ENCODE measurements at regions not wholly inside any gene's neighbourhood (a gene's known extent, or its start where the extent isn't known, plus 50 kb on each side); places are given as distances from the start of the nearest gene placed in this dataset.

DNA sequence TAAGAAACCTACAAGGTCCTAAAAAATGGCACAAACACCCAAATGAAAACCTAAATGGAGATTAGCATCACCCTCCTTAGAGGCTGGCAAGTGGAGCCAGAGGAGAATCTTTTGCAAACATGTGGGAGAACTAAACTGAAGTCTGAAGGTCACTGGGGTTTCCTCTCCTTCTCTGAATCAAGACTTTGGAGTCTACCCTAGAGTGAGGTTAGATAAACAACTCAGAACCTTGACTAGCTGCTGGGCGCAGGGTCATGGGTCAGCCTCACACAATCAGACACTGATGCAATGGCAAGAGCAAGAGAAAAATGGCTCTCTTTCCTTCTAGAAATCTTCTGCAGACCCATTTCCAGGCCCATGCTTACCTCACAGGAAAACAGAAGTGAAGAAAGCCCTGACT, 165.8 kb downstream of the KCTD12 start:
- no peak for DNase-seq (ENCODE audit: low spot score)
- intact Hi-C loops (cut with DNase I) = no loop called here

DNA sequence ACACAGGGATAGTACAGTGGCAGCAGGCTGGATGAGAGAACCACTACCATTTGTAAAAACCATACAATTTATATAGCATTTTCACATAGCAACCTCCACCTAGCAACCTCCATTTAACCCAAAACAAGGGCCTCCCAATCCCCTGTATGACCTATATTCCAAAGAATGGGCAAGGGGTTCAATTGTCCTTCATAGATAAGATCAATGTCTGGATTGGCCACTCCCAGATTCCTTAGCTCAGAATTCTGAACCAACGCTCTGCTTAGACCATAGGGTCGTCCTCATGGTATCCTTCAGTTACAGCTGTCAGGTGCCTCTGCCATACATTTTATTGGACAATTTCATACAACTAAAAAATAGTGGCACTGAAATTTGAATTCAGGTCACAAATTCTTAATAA, 166.2 kb downstream of the KCTD12 start:
- no peak for DNase-seq (ENCODE audit: low spot score)
- intact Hi-C loops (cut with DNase I) = no loop called here

GRCh38 chr13:76717092-76717491, 169.1 kb downstream of the KCTD12 start:
- intact Hi-C loops (cut with DNase I) = no loop called here
- DNase-seq (ENCODE audit: low spot score) = no peak

DNA sequence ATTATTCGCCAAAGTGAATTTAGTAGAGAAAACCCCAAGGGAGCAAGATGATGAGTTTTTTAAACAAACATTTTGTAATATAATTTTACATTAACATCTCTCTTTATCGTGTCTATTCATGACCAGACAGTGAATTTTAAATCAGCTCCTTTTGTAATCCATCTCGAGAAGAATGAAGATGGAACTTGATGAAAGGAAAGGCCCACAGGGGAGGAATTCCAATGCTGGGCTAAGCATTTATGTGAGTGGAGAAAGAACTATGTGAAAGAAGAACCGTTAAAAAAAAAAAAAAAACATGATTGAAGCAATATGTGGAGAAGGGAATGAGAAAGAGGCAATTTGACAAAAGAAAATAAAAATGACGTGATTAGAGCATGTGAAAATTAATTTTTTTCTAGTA, 170.6 kb downstream of the KCTD12 start:
- DNase-seq (ENCODE audit: low spot score) = no peak
- intact Hi-C loops (cut with DNase I) = no loop called here

- DNase-seq (ENCODE audit: low spot score) = no peak
- intact Hi-C loops (cut with DNase I) = no loop called here
These were observed 171.1 kb downstream of the KCTD12 start for GRCh38 chr13:76715075-76715474.

DNA sequence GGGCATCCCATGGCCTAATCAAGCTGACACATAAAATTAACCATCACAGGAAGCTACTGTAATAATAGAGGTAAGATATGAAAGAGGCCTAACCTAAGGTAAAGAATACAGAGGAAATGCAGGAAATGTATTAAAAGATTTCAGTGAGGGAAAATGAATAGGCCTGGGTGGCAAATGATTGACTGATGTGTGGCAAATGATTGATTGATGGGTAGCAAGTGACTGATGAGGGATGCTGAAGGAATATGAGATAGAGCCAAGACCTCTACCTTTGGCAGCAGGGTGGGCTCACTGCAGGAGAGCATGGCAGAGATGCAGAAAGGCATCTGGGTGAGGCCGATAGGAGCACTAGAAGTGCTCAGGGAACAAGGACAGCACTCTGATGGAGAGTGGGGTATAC, 172.9 kb downstream of the KCTD12 start:
- intact Hi-C loops (cut with DNase I) = no loop called here
- no peak for DNase-seq (ENCODE audit: low spot score)

DNA sequence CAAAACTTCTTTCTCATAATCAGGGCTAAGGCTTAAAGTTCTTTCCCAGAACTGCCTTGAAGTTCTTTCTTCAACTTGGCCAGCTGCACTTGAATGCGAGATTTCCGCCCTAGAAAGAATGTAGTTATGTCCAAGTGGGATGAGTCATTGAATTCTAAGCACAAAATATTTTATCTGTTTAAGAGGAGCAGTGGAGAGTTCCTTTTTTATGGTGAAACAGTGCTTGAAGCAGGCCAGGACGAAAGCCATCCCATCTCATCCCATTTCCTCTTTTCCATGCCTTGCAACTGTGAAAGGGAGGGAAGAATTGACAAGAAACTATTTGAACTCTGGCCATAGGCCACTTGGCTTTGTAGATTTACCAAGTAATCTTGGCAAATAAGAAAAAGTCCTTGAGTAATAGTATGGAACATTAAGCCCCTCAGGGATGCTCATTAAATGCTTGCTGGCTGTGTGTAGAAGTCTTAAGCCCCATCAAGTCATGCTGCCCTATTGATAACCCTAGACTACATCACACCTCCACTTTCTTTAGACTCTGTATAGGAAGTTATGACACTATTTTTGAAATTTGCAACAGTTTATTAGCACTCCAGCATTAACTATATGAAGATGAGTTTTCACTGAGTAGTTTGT, 174.5 kb downstream of the KCTD12 start:
- intact Hi-C loops (cut with DNase I) = no loop called here

GRCh38 chr13:76709851-76710250, 176.4 kb downstream of the KCTD12 start:
- DNase-seq (ENCODE audit: low spot score) = no peak
- intact Hi-C loops (cut with DNase I) = no loop called here

More for the DNA sequence above, 174.5 kb downstream of the KCTD12 start:
- no peak for DNase-seq (ENCODE audit: low spot score)

DNA sequence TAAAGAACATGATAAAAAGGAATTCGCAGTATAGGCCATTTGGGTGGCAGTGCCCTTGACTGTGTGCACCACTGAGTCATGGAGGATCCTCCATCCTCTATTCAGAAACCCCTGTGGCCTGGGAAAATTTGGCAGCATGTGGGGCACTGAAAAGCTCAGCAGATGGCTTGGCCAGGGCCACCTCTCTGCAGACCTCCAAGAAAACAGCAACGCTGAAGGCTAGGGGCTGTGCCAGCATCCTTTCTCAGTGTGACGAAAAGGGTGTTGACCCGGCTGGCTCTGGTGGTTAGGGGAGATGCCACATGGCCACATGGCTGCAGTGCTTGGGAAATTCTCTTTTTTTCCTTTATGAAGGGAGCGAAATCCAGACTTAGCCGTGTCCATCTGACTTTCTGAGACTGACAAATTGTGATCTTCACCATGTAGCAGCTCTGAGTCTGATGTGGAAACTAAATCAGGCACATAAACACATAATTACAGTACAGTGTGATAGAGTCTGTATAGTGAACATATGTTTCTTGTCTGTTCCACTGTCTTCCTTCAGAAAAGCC, 178.0 kb downstream of the KCTD12 start:
- DNase-seq (ENCODE audit: low spot score) = no peak
- intact Hi-C loops (cut with DNase I) = no loop called here

GRCh38 chr13:76707360-76707759, 178.8 kb downstream of the KCTD12 start:
- intact Hi-C loops (cut with DNase I) = no loop called here
- no peak for DNase-seq (ENCODE audit: low spot score)

DNA sequence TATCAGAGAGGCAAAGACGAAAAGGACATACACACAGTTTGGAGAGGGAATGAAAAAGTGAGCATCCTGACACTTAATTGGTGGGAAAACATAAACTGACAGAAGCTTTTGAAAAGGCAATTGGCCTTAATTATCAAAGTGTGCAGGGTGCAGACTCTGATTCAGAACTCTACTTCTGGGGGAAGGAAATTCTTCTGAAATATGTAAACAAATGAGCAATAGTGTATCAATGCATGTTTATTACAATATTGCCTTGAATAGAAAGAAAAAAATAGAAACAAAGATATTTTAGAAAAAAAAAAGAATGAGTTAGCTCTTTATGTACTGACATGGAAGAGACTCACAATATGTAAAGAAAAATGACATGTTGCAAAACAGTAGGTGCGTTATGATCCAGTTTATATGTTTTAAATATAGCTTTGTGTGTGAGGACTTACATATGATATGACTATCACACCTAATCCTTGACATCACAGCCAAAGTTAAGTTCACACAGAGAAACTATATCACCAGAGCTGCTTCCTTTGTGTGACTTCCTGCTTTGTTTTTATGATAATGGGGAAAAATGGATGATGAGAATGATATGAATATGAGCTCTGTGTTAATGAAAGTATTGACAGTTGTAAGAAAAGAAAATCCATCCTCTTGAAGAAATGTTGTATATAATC, 182.4 kb downstream of the KCTD12 start:
- intact Hi-C loops (cut with DNase I) = no loop called here
- no peak for DNase-seq (ENCODE audit: low spot score)

GRCh38 chr13:76703216-76703615, 183.0 kb downstream of the KCTD12 start:
- DNase-seq (ENCODE audit: low spot score) = no peak
- intact Hi-C loops (cut with DNase I) = no loop called here

DNA sequence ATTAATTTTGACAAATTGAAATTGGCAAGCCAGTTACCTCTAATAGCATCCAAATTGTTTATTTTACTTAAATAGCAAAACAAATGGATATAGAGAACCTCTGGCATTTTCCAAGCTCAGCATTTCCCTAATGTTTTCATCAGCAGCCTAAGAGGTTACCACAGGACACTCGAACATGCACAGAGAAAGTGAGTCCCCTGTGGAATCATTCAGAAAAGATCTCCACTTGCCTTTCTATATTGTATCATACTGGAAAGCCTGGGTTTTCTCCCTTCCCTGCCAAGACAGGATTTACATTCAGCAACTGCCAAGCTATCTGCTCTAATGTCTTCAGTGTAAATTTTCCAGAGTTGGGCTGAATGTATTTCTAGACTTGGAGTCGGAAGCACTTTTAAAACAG, 188.9 kb downstream of the KCTD12 start:
- no peak for DNase-seq (ENCODE audit: low spot score)
- intact Hi-C loops (cut with DNase I) = no loop called here

DNA sequence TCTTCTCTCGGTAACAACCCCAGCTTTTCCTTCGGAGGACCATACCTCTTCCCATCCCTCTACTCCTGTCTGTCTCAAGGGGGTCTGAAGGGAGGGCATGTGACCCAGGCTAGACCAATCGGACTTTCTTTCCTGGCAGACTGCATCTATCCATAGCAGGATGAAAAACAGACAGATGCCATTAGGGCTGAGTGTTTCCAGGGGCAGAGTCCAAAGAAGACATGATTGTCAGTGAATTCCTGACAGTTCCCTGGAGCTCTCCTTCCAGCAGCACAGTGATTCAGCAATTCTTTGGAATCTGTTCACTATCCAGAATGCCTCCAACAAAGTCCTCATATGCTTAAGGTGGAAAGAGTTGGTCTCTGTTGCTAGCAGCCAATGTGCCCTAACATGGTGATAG, 189.8 kb downstream of the KCTD12 start:
- DNase-seq (ENCODE audit: low spot score) = no peak
- intact Hi-C loops (cut with DNase I) = no loop called here

DNA sequence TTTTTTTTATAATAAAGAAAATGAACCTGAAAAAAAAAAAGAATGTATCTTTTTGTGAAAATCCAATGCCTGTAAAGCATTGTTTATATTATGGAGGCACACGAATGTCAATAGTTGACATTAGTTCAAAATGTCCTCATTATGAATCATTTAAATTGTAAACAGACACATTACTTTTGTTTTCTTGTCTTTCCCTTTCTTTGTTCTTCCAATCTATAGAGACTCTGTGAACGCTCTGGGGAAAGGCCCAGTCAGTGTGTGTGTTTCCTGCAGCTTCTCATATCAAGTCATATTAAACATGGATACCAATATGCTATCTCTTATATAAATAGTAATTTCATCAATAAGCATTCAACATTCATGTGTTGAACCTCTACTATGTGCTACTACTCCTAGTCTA, 193.1 kb downstream of the KCTD12 start:
- intact Hi-C loops (cut with DNase I) = no loop called here
- no peak for DNase-seq (ENCODE audit: low spot score)

GRCh38 chr13:76692346-76692745, 193.9 kb downstream of the KCTD12 start:
- no peak for DNase-seq (ENCODE audit: low spot score)
- intact Hi-C loops (cut with DNase I) = no loop called here

- DNase-seq (ENCODE audit: low spot score) = no peak
- intact Hi-C loops (cut with DNase I) = no loop called here
These were observed 195.6 kb downstream of the KCTD12 start for GRCh38 chr13:76690611-76691010.

DNA sequence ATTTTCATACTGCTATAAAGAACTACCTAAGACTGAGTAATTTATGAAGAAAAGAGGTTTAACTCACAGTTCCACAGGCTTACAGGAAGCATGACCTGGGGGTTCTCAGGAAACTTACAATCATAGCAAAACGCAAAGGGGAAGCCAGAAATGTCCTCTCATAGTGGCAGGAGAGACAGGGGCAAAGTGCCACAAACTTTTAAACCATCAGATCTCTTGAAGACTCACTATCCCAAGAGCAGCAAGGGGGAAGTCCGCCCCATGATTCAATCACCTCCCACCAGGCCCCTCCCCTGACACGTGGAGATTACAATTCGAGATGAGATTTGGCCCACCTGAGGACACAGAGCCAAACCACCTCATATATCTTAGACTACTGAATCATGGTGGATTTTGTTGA, 198.7 kb downstream of the KCTD12 start:
- DNase-seq (ENCODE audit: low spot score) = no peak
- intact Hi-C loops (cut with DNase I) = no loop called here

GRCh38 chr13:76685938-76686337, 200.3 kb downstream of the KCTD12 start:
- no peak for DNase-seq (ENCODE audit: low spot score)
- intact Hi-C loops (cut with DNase I) = no loop called here

DNA sequence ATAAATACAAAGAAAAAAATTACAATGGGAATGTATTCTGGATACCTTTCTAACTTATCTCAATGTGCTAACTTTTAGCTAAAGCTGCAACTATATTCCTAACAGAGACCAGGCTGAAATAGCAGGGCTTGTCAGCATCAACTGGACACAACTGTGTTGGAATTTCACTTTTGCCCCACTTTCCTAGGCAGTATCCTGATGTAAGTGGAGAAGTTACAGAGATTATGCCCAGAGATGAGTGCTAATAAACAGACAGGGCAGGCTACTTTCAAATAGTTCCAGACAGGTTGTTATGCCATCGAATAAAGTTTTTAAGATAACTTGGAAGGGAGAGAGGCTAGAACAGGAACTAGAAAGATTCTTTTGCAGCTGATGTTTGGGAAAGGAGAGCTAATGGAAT, 201.9 kb downstream of the KCTD12 start:
- intact Hi-C loops (cut with DNase I) = no loop called here
- DNase-seq (ENCODE audit: low spot score) = no peak

DNA sequence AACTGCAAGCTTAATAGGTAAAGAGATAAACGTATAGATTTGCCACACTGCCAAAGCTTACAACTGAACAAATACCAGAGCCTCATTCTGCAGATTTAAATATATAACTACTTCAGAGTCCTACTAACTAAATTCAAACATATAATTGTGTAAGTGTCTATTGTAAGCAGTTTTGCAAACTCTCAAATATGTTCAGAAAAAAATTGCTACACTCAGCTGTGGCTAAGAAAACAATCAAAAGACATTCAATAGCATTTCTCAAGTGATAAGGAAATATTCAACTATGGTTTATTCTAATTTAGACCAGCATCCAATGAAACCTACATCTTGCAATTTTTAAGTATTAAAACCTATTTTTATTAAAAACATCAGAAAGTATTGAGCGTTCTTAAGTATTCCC, 202.4 kb downstream of the KCTD12 start:
- no peak for DNase-seq (ENCODE audit: low spot score)
- intact Hi-C loops (cut with DNase I) = no loop called here

GRCh38 chr13:76683168-76683567, 203.0 kb downstream of the KCTD12 start:
- no peak for DNase-seq (ENCODE audit: low spot score)
- intact Hi-C loops (cut with DNase I) = no loop called here

All from cardiac septum (tissue), 1 donor.